GM23338 (cell line): ENCODE measurements at regions not wholly inside any gene's neighbourhood (a gene's known extent, or its start where the extent isn't known, plus 50 kb on each side); places are given as distances from the start of the nearest gene placed in this dataset.
A peak's percentile ranks its signal among the peaks of the same experiment; 100 is the strongest.

Experiments used
- ATAC-seq: fragments of 200-7000 bp; cut with Tn5 transposase; 3 replicates; pipeline ENCODE4 v1.9.1; 2020
- DNase-seq: peaks from one replicate; pipeline ENCODE4 v3.0.0-alpha.2; 2015; ENCODE audit warnings: low spot score
- H2AFZ ChIP-seq: fragments of 200-600 bp; sonication (generic); 2 replicates; pipeline ENCODE4 v1.8.0; 2016; ENCODE audit warnings: antibody characterized with exemption, mild to moderate bottlenecking, moderate library complexity
- H3F3A ChIP-seq: fragments of 200-600 bp; sonication (generic); replicated peaks from 2 replicates; pipeline ENCODE4 v1.8.0; 2017; ENCODE audit warnings: antibody characterized with exemption, mixed run types, low read depth
- H3K27ac ChIP-seq: fragments of 200-600 bp; sonication (generic); 2 replicates; pipeline ENCODE4 v1.6.1; 2016; ENCODE audit warnings: low read depth
- H3K27me3 ChIP-seq: fragments of 200-600 bp; sonication (generic); 2 replicates; pipeline ENCODE4 v1.8.0; 2016; ENCODE audit warnings: mild to moderate bottlenecking, mixed run types, moderate library complexity; ENCODE audit not compliant: insufficient read depth
- H3K36me3 ChIP-seq: fragments of 200-600 bp; sonication (generic); 2 replicates; pipeline ENCODE4 v1.8.0; 2016; ENCODE audit warnings: mild to moderate bottlenecking; ENCODE audit not compliant: insufficient read depth
- H3K4me1 ChIP-seq: fragments of 200-600 bp; sonication (generic); 2 replicates; pipeline ENCODE4 v1.8.0; 2016; ENCODE audit warnings: mild to moderate bottlenecking, moderate library complexity; ENCODE audit not compliant: insufficient read depth
- H3K4me2 ChIP-seq: fragments of 200-600 bp; sonication (generic); 2 replicates; pipeline ENCODE4 v1.7.1; 2017; ENCODE audit warnings: mixed run types
- H3K4me3 ChIP-seq: fragments of 200-600 bp; sonication (generic); 2 replicates; pipeline ENCODE4 v1.6.1; 2016; ENCODE audit warnings: mixed run types
- H3K79me2 ChIP-seq: fragments of 200-600 bp; sonication (generic); replicated peaks from 2 replicates; pipeline ENCODE4 v1.8.0; 2017; ENCODE audit warnings: mild to moderate bottlenecking; ENCODE audit not compliant: insufficient read depth
- H3K9me2 ChIP-seq: fragments of 200-600 bp; sonication (generic); 2 replicates; pipeline ENCODE4 v1.8.0; 2017; ENCODE audit not compliant: insufficient read depth
- H4K20me1 ChIP-seq: fragments of 200-600 bp; sonication (generic); replicated peaks from 2 replicates; pipeline ENCODE4 v1.8.0; 2017; ENCODE audit warnings: mild to moderate bottlenecking; ENCODE audit not compliant: insufficient read depth
- H3K27ac Mint-ChIP-seq: 2 replicates; pipeline ENCODE4 v1.8.0; 2020; ENCODE audit warnings: inconsistent platforms, mild to moderate bottlenecking, moderate library complexity, mixed read lengths
- H3K27me3 Mint-ChIP-seq: 3 replicates; pipeline ENCODE4 v1.8.0; 2022; ENCODE audit warnings: low read depth, mild to moderate bottlenecking, moderate library complexity, mixed read lengths, inconsistent platforms; ENCODE audit not compliant: insufficient read depth, poor library complexity
- H3K36me3 Mint-ChIP-seq: 3 replicates; pipeline ENCODE4 v1.8.0; 2021; ENCODE audit warnings: low read depth, mild to moderate bottlenecking, inconsistent platforms, moderate library complexity, mixed read lengths
- H3K4me1 Mint-ChIP-seq: 3 replicates; pipeline ENCODE4 v1.8.0; 2020; ENCODE audit warnings: mild to moderate bottlenecking, inconsistent platforms, mixed read lengths
- H3K4me3 Mint-ChIP-seq: 3 replicates; pipeline ENCODE4 v1.8.0; 2021; ENCODE audit warnings: moderate library complexity, mild to moderate bottlenecking, inconsistent platforms, mixed read lengths
- H3K9me3 Mint-ChIP-seq: 3 replicates; pipeline ENCODE4 v1.8.0; 2020; ENCODE audit warnings: moderate library complexity, mild to moderate bottlenecking, inconsistent platforms, mixed read lengths
- EZH2phosphoT487 ChIP-seq: fragments of 200-600 bp; sonication (generic); IDR thresholded peaks from one replicate; pipeline ENCODE4 v1.8.1; 2018; ENCODE audit warnings: antibody characterized with exemption; ENCODE audit not compliant: unreplicated experiment
- JUNB ChIP-seq: IDR thresholded peaks from one replicate; pipeline ENCODE4 v1.6.1; 2016; ENCODE audit warnings: antibody characterized with exemption; ENCODE audit not compliant: unreplicated experiment
- NANOG ChIP-seq: IDR thresholded peaks from 2 replicates; pipeline ENCODE4 v1.6.1; 2016; ENCODE audit warnings: antibody characterized with exemption, borderline replicate concordance
- REST ChIP-seq: IDR thresholded peaks from one replicate; pipeline ENCODE4 v1.6.1; 2018; ENCODE audit warnings: antibody characterized with exemption; ENCODE audit not compliant: unreplicated experiment
- STAT1 ChIP-seq: IDR thresholded peaks from one replicate; pipeline ENCODE4 v1.6.1; 2016; ENCODE audit warnings: antibody characterized with exemption; ENCODE audit not compliant: unreplicated experiment
- ZNF114 ChIP-seq: fragments of 250-450 bp; sonication (Bioruptor Pico); IDR thresholded peaks from 2 replicates; pipeline ENCODE4 v1.5.0; 2020; ENCODE audit warnings: mild to moderate bottlenecking, moderate library complexity
- ZNF462 ChIP-seq: fragments of 250-450 bp; sonication (Bioruptor Pico); IDR thresholded peaks from 2 replicates; pipeline ENCODE4 v1.5.0; 2020; ENCODE audit warnings: mild to moderate bottlenecking, moderate library complexity

- no peak overlapping the region for H2AFZ ChIP-seq
- no peaks in the 10 kb centered on the region for H3K27me3 ChIP-seq
- H3K9me2 ChIP-seq = no peaks in the 10 kb centered on the region
- H3K79me2 ChIP-seq = no peaks in the 10 kb centered on the region
- H3F3A ChIP-seq = no peaks in the 10 kb centered on the region
- Mint-ChIP-seq H3K27me3 (no peaks in the 10 kb centered on the region), H3K9me3 (no peaks in the 10 kb centered on the region), H3K36me3 (no peaks in the 10 kb centered on the region), H3K4me1 (peaks cover 7% of the 10 kb centered on the region; the same call in 2 of the 3 replicates), H3K4me3 (no peak overlapping the region), H3K27ac (no peak overlapping the region)
- no peak for DNase-seq
- H3K27ac ChIP-seq = no peak overlapping the region
- no peaks in the 10 kb centered on the region for H3K36me3 ChIP-seq
- H3K4me2 ChIP-seq = no peak overlapping the region
- no peak for ATAC-seq
- no peak for TF ChIP-seq ZNF114
- TF ChIP-seq EZH2phosphoT487 = no peak
- no peak for TF ChIP-seq REST
- TF ChIP-seq STAT1 = no peak
- H4K20me1 ChIP-seq = no peaks in the 10 kb centered on the region
- no peaks in the 10 kb centered on the region for H3K4me1 ChIP-seq
- H3K4me3 ChIP-seq = no peak overlapping the region
Measured at GRCh38 chr1:221089803-221090202, 210.6 kb downstream of the HLX start.

GRCh38 chr1:221093903-221094791 lies 214.9 kb downstream of the HLX start:
- Histone ChIP-seq H3K79me2 (no peaks in the 10 kb centered on the region), H3K9me2 (no peaks in the 10 kb centered on the region), H3K4me2 (no peak overlapping the region), H3K27me3 (no peaks in the 10 kb centered on the region), H3K27ac (no peak overlapping the region), H3K4me3 (no peak overlapping the region), H4K20me1 (no peaks in the 10 kb centered on the region), H3K36me3 (no peaks in the 10 kb centered on the region), H3K4me1 (no peaks in the 10 kb centered on the region), H3F3A (no peaks in the 10 kb centered on the region), H2AFZ (no peak overlapping the region)
- peak; percentile 10 for DNase-seq
- H3K4me3 Mint-ChIP-seq = no peak overlapping the region
- H3K9me3 Mint-ChIP-seq = no peaks in the 10 kb centered on the region
- TF ChIP-seq ZNF462 = 0 out of 2 replicates have a peak, but pooled peaks have one; percentile 22
- no peak for TF ChIP-seq NANOG
- TF ChIP-seq REST = no peak
- TF ChIP-seq JUNB = no peak
- peak; percentile 42; the same call in 2 of the 3 replicates for ATAC-seq
- H3K27ac Mint-ChIP-seq = no peak overlapping the region
- peaks cover 7% of the 10 kb centered on the region; the same call in 2 of the 3 replicates for H3K4me1 Mint-ChIP-seq
- H3K36me3 Mint-ChIP-seq = no peaks in the 10 kb centered on the region
- H3K27me3 Mint-ChIP-seq = no peaks in the 10 kb centered on the region
